ENCODE measurements at regions not wholly inside any gene's neighbourhood (a gene's known extent, or its start where the extent isn't known, plus 50 kb on each side); places are given as distances from the start of the nearest gene placed in this dataset.
A peak's percentile ranks its signal among the peaks of the same experiment; 100 is the strongest.
"Not testable (repeated sequence)": the region's sequence is repeated elsewhere in the genome, so short reads cannot be mapped to it uniquely, and the experiment has no call there.

GRCh38 chrX:155819966-155820491 lies 61.1 kb upstream of the VAMP7 start:
- peak; percentile 46 for TF ChIP-seq CTCF (IDR thresholded peaks at IDR 0.05; ENCODE audit: extremely low read depth, missing control alignments)
- peak; percentile 35 for DNase-seq (ENCODE audit: low spot score)

GRCh38 chrX:155819525-155819924 lies 61.6 kb upstream of the VAMP7 start:
- DNase-seq (ENCODE audit: low spot score) = no peak

GRCh38 chrX:155814391-155814790 lies 66.8 kb upstream of the VAMP7 start:
- not testable (repeated sequence) for DNase-seq (ENCODE audit: low spot score)

More at GRCh38 chrX:155819525-155819924, 61.6 kb upstream of the VAMP7 start:
- no peak for TF ChIP-seq CTCF (IDR thresholded peaks at IDR 0.05; ENCODE audit: extremely low read depth, missing control alignments)

- DNase-seq (ENCODE audit: low spot score) = no peak
- TF ChIP-seq CTCF (IDR thresholded peaks at IDR 0.05; ENCODE audit: extremely low read depth, missing control alignments) = no peak
Observed at GRCh38 chrX:155779831-155780230, 101.3 kb upstream of the VAMP7 start.

GRCh38 chrX:155778844-155779553 lies 102.1 kb upstream of the VAMP7 start:
- DNase-seq (ENCODE audit: low spot score) = no peak

GRCh38 chrX:155774387-155774786 lies 106.8 kb upstream of the VAMP7 start:
- TF ChIP-seq CTCF (IDR thresholded peaks at IDR 0.05; ENCODE audit: extremely low read depth, missing control alignments) = no peak
- no peak for DNase-seq (ENCODE audit: low spot score)

More at GRCh38 chrX:155778844-155779553, 102.1 kb upstream of the VAMP7 start:
- no peak for TF ChIP-seq CTCF (IDR thresholded peaks at IDR 0.05; ENCODE audit: extremely low read depth, missing control alignments)

- TF ChIP-seq CTCF (IDR thresholded peaks at IDR 0.05; ENCODE audit: extremely low read depth, missing control alignments) = no peak
- no peak for DNase-seq (ENCODE audit: low spot score)
Observed at GRCh38 chrX:155767876-155768769, 113.0 kb upstream of the VAMP7 start.

Data from GM20000 (cell line).